Dermis blood vessel endothelial cell (primary cell): ENCODE measurements at regions not wholly inside any gene's neighbourhood (a gene's known extent, or its start where the extent isn't known, plus 50 kb on each side); places are given as distances from the start of the nearest gene placed in this dataset.
"Not testable (repeated sequence)": the region's sequence is repeated elsewhere in the genome, so short reads cannot be mapped to it uniquely, and the experiment has no call there.

Experiments used
- DNase-seq: peaks from one replicate; pipeline ENCODE4 v3.0.0; 2010

DNA sequence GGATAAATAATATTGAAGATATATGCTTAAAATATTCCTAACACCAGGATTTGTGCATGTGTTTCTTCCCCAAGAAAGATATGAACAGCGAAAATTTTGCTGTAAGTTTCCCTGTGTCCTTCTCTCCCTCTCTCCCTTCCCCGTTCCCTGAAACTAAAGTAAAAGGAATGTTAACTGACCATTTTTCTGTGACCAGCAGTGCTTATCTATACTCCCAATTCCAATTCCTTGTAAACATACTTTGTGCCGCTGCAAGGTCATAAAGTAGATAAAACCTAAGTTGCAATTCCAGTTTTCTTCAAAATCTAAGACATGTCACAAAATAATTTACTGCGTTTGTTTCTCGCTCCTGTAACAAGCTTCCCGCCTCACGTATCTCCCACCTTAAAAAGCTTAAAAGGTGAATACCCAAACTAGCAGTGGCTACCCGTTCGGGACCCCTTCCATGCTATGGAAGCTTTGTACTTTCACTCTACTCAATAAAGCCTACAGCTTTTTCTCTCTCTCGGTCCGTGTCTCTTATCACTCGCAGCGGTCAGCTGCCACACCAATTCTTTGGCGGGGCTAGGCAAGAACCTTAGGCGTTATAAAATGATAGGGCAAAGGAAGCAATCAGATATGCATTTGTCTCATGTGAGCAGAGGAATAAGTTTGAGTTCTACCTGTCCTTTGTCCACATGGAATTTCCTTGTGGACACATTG, 1798.0 kb downstream of the EFNA5 start:
- DNase-seq = no peak

- DNase-seq = no peak
Observed at GRCh38 chr5:105868038-105868780, 1802.5 kb downstream of the EFNA5 start.

DNA sequence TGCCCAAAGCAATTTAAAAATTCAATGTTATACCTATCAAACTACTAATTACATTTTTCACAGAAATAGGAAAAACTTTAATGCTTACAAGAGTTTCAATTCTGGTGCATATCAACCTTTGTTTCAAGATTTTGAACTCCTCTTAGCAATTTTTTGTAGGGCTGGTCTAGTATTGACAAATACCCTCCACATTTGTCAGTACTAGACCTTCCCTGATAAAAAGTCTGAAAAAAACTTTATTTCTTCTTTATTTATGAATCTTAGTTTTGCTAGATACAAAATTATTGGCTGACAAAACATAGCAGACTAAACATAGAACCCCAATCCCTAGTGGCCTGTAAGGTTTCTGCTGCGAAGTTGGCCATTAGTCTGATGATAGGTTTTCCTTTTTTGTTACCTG, 1804.9 kb downstream of the EFNA5 start:
- DNase-seq = no peak

GRCh38 chr5:105859350-105859749, 1811.4 kb downstream of the EFNA5 start:
- DNase-seq = not testable (repeated sequence)

- no peak for DNase-seq
Observed at GRCh38 chr5:105849701-105850100, 1821.0 kb downstream of the EFNA5 start.

- no peak for DNase-seq
Observed at GRCh38 chr5:105840800-105841199, 1829.9 kb downstream of the EFNA5 start.

DNA sequence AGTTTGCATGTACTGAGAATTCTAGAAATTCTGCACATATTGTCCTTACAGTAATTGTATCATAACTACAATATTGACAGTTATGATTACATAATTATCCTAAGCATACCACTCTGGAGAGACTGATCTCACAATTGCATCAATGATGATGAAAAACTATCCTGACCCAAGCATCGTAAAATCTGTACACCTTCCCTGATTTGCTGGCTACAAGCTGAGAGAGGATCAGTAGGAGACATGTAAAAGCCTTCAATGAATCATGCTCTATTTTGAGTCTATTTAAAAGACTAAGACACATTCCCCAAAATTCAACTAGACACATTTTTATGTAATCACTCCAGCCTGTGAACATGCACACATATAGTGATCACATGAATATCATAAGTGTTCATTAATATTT, 1833.8 kb downstream of the EFNA5 start:
- no peak for DNase-seq

GRCh38 chr5:105836268-105836667, 1834.5 kb downstream of the EFNA5 start:
- no peak for DNase-seq

DNA sequence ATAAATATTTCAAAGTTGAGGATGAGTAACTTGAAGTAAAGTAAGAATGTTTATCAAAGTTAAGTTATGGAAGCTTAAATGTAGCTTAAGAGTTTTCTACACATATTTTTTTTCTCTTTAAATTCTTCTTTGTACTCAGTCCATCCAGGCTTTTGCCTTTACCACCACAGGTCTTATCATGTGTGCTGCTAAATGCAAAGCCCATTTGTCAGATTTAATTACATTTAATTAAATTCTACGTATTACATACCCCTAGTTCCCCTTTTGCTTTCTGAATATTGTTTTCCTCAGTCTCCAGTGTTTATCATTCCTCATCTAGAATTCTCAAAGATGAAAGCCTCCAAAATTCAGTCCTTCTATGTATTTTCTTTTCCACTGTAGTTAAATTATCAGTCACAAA, 1841.9 kb downstream of the EFNA5 start:
- no peak for DNase-seq

DNA sequence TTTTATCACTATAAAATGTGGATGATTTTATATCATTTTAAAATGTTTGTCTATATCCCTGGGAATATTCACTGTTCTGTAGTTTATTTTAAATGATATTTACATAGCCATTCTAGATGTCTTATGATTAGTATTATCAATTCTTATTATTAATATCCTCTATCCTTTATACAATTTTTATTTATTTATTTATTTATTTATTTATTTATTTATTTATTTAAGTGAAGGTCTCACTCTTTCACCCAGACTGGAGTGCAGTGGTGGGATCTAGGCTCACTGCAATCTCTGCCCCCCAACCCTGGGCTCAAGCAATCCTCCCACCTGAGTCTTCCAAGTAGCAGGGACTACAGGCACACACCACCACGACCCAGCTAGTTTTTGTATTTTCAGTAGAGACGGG, 1848.9 kb downstream of the EFNA5 start:
- no peak for DNase-seq

DNA sequence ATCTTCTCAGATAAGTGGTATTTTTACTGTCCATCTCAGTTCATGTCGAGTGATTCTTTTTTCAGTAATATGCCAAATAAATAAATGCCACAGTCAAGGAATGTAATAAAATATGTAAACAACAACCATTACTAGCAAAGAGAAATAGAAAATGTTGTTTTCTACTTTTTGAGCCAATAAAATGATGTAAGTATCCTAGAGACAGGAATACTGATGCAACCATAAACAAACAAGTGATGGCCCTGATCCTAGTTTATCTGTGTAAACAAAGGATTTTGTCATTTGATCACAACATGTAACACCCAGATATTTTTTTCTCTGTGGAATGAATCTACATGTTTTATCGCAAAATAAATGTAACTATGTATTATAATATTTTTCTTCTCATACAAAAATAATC, 1852.8 kb downstream of the EFNA5 start:
- DNase-seq = no peak

DNA sequence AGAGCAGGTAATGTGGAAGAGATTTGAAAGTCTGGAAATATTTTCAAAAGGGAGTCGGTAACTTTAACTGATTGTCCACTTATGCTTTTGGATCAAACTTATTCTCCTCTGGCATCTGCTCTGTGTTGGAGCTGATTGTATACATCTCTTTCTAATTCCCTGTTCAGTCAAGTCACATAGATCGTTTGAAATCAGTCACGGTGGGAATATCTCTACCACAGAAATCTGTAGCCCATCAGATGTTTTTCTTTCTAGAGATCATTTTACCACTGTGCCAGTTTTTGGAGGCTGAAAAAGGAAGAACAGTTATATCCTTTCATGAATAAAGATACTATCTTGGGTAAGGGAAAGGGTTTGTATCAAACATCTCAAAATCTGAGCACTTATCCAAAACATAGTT, 1853.3 kb downstream of the EFNA5 start:
- DNase-seq = no peak

GRCh38 chr5:105816961-105817360, 1853.8 kb downstream of the EFNA5 start:
- DNase-seq = no peak

- DNase-seq = no peak
Observed at GRCh38 chr5:105812304-105812703, 1858.4 kb downstream of the EFNA5 start.

DNA sequence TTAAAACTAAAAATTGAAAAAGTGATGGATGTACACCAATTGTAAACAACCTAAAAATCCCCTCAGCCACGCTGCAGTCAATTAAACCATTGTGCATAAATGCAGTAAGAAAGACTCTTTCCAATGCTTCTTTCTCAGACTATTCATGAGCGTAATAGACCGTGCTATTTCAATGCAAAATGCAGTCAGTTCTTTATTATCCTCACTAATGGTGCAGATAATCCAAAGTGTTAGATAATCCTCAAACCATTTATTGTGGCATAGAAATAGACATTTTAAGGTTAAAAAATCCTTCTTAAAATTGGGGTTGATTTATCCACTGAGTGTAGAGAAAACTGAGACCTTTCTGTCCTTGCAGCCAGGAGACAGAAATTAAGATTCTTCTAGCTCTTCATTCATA, 1862.8 kb downstream of the EFNA5 start:
- DNase-seq = no peak

DNA sequence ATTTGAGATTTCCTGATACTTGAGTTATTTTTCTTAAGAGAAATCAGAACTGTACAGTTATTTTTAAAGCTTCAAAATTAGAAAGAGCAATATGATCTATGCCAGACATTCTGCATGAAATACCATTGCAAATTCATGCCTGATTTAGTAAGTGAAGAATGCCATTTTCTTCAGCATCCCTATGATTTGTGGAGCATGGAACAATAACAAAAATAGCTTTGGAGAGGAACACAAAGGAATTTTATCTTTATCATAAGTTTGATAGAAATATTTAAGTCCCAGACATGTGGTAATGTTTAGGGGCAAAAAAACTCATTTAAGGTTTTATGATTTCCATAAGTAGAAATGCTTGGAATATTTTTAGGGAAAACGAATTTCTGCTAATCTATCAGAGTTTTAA, 1863.4 kb downstream of the EFNA5 start:
- no peak for DNase-seq

- no peak for DNase-seq
Observed at GRCh38 chr5:105806596-105806995, 1864.1 kb downstream of the EFNA5 start.

DNA sequence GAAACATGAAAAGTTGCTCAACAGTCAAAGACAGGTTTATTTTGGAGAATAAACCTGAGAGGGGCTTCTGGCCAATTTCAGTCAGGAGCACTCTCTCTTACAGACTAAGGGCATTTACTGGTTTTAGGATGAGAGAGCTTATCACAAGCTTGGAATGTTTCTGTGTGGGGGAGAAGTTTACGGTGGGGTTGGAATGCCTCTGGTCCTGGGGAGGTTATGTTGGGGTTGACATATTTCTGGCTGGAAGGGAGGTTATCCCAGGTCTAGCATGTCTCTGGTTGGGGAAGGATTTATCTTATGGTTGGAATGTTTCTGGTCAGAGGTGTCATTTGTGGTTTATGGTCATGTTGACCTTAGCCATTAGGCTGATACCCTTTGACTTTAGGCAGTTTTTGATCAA, 1867.3 kb downstream of the EFNA5 start:
- DNase-seq = no peak

DNA sequence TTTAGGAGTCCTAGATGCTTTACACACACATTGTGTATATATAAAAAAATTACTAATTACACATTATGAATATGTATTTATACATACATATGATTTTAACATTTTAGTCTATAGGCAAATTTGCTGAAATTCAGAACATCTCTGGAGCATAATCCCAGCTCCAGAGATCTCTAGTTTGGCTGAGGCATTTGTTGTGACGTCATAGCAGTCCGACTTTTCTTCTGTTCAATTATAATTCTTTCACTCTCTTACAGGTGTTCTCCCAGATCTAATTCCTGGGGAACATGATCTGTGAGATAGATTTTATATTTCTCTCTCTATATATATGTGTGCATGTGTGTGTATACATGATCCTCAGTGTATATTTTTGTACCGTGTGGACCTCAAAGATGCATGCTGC, 1876.2 kb downstream of the EFNA5 start:
- no peak for DNase-seq

- no peak for DNase-seq
Observed at GRCh38 chr5:105789246-105789645, 1881.5 kb downstream of the EFNA5 start.

DNA sequence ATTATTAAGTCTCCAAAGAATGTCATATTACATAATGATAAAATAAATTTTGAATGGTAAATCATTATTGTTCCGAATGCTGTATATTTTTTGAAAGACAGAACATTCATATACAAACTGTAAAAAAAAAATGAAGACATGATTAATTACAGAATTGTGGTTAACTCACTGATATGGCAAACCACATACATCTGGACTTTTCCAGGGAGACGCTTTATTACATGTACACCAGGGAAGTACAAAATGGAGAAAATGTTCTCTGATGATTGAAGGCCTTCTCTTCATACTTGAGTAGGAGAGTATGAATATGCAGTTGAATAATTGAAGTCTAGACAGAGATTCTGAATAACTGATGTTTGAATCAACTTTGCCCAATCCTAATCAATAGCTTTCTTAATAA, 1886.9 kb downstream of the EFNA5 start:
- no peak for DNase-seq

- no peak for DNase-seq
Observed at GRCh38 chr5:105782501-105782900, 1888.2 kb downstream of the EFNA5 start.

GRCh38 chr5:105773241-105773640, 1897.5 kb downstream of the EFNA5 start:
- DNase-seq = no peak

DNA sequence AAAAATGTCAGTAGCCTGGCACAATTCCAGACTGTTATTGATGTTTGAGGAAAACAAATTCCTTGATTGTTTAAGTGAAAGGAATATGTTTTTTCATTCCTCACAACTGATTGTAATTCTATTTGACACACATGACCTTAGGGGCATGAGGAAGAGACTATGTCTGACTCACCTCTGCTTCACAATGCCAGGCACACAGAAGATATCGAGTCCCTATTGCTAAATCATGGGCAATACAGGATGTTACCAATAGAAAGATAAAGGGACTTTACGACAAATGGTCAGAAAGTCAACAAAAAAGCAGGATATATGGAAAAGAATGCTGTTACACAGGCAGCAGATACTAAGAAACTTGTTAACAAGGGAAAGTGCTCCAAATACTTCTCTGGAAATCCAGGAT, 1903.5 kb downstream of the EFNA5 start:
- no peak for DNase-seq

DNA sequence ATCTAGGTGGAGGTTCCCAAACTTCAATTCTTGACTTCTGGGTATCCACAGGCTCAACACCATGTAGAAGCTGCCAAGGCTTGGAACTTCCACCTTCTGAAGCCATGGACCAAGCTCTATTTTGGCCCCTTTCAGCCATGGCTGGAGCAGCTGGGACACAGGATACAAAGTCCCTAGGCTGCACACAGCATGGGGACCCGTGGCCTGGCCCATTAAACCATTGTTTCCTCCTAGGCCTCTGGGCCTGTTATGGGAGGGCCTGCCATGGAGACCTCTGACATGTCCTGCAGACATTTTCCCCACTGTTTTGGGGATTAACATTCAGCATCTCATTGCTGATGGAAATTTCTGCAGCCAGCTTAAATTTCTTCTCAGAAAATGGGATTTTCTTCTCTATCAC, 1908.0 kb downstream of the EFNA5 start:
- DNase-seq = no peak
